H9 (cell line): ENCODE measurements at regions not wholly inside any gene's neighbourhood (a gene's known extent, or its start where the extent isn't known, plus 50 kb on each side); places are given as distances from the start of the nearest gene placed in this dataset.

ENCODE experiments used
- DNase-seq: peaks from one replicate; pipeline ENCODE4 v3.0.0-alpha.2; 2017
- H2AFZ ChIP-seq: one replicate; pipeline ENCODE4 v1.6.1; 2013; ENCODE audit warnings: mild to moderate bottlenecking, low read length, control low read depth, moderate library complexity
- H2AK5ac ChIP-seq: 2 replicates; pipeline ENCODE4 v1.6.1; 2013; ENCODE audit warnings: low read length, control low read depth, mixed read lengths; ENCODE audit not compliant: insufficient read length
- H2BK120ac ChIP-seq: one replicate; pipeline ENCODE4 v1.6.1; 2013; ENCODE audit warnings: low read depth, mild to moderate bottlenecking, low read length, control low read depth, inconsistent platforms; ENCODE audit not compliant: poor library complexity, severe bottlenecking
- H2BK12ac ChIP-seq: 2 replicates; pipeline ENCODE4 v1.6.1; 2013; ENCODE audit warnings: low read length, control low read depth, mixed read lengths, low read depth; ENCODE audit not compliant: insufficient read length
- H2BK15ac ChIP-seq: 2 replicates; pipeline ENCODE4 v1.6.1; 2013; ENCODE audit warnings: low read depth, low read length, control low read depth
- H2BK20ac ChIP-seq: one replicate; pipeline ENCODE4 v1.6.1; 2013; ENCODE audit warnings: low read depth, mild to moderate bottlenecking, low read length, control low read depth, inconsistent platforms; ENCODE audit not compliant: poor library complexity, severe bottlenecking
- H2BK5ac ChIP-seq: 2 replicates; pipeline ENCODE4 v1.6.1; 2013; ENCODE audit warnings: low read length, control low read depth, mixed read lengths; ENCODE audit not compliant: insufficient read length
- H3K14ac ChIP-seq: 2 replicates; pipeline ENCODE4 v1.6.1; 2013; ENCODE audit warnings: low read length, control low read depth; ENCODE audit not compliant: insufficient read depth
- H3K18ac ChIP-seq: 2 replicates; pipeline ENCODE4 v1.6.1; 2013; ENCODE audit warnings: low read depth, mild to moderate bottlenecking, mixed read lengths, low read length, control low read depth; ENCODE audit not compliant: insufficient read length
- H3K23ac ChIP-seq: 2 replicates; pipeline ENCODE4 v1.6.1; 2013; ENCODE audit warnings: low read length, control low read depth, mixed read lengths, low read depth; ENCODE audit not compliant: insufficient read length
- H3K23me2 ChIP-seq: 2 replicates; pipeline ENCODE4 v1.6.1; 2013; ENCODE audit warnings: low read depth, mild to moderate bottlenecking, mixed read lengths, low read length, control low read depth; ENCODE audit not compliant: insufficient read length, poor library complexity, severe bottlenecking
- H3K27ac ChIP-seq: 2 replicates; pipeline ENCODE4 v1.5.1; 2013; ENCODE audit warnings: low read length, control low read depth, mixed read lengths, low read depth; ENCODE audit not compliant: insufficient read length
- H3K27me3 ChIP-seq: 2 replicates; pipeline ENCODE4 v1.6.1; 2013; ENCODE audit warnings: low read length, control low read depth, inconsistent platforms; ENCODE audit not compliant: insufficient read depth
- H3K4ac ChIP-seq: 2 replicates; pipeline ENCODE4 v1.6.1; 2013; ENCODE audit warnings: low read depth, mild to moderate bottlenecking, control low read depth, inconsistent platforms, low read length, moderate library complexity
- H3K4me1 ChIP-seq: 2 replicates; pipeline ENCODE4 v1.6.1; 2013; ENCODE audit warnings: low read length, control low read depth, inconsistent platforms; ENCODE audit not compliant: insufficient read depth
- H3K4me2 ChIP-seq: 2 replicates; pipeline ENCODE4 v1.6.1; 2013; ENCODE audit warnings: low read length, control low read depth, mixed read lengths; ENCODE audit not compliant: insufficient read length, insufficient read depth
- H3K56ac ChIP-seq: 2 replicates; pipeline ENCODE4 v1.6.1; 2013; ENCODE audit warnings: low read depth, mild to moderate bottlenecking, mixed read lengths, low read length, control low read depth; ENCODE audit not compliant: insufficient read length
- H3K79me1 ChIP-seq: 2 replicates; pipeline ENCODE4 v1.6.1; 2013; ENCODE audit warnings: low read depth, mild to moderate bottlenecking, moderate library complexity, low read length, control low read depth, inconsistent platforms; ENCODE audit not compliant: insufficient read depth, poor library complexity, severe bottlenecking
- H3K79me2 ChIP-seq: 2 replicates; pipeline ENCODE4 v1.6.1; 2013; ENCODE audit warnings: low read length, control low read depth, inconsistent platforms; ENCODE audit not compliant: insufficient read depth
- H3K9ac ChIP-seq: 2 replicates; pipeline ENCODE4 v1.6.1; 2013; ENCODE audit warnings: low read length, control low read depth, mixed read lengths; ENCODE audit not compliant: insufficient read length; ENCODE audit errors: extremely low read depth
- H3K9me3 ChIP-seq: one replicate; pipeline ENCODE4 v1.6.1; 2013; ENCODE audit warnings: low read depth, low read length, inconsistent platforms; ENCODE audit not compliant: control insufficient read depth
- H3T11ph ChIP-seq: one replicate; pipeline ENCODE4 v1.6.1; 2013; ENCODE audit warnings: mild to moderate bottlenecking, low read length, control low read depth, inconsistent platforms
- H4K20me1 ChIP-seq: one replicate; pipeline ENCODE4 v1.6.1; 2013; ENCODE audit not compliant: control insufficient read depth, insufficient read length, insufficient read depth
- H4K5ac ChIP-seq: 2 replicates; pipeline ENCODE4 v1.6.1; 2013; ENCODE audit warnings: low read depth, mild to moderate bottlenecking, mixed read lengths, low read length, control low read depth; ENCODE audit not compliant: insufficient read length
- H4K8ac ChIP-seq: replicated peaks from 2 replicates; pipeline ENCODE4 v1.6.1; 2013; ENCODE audit warnings: low read length, control low read depth, mixed read lengths, low read depth; ENCODE audit not compliant: insufficient read length
- H4K91ac ChIP-seq: 2 replicates; pipeline ENCODE4 v1.6.1; 2013; ENCODE audit warnings: low read depth, mild to moderate bottlenecking, moderate library complexity, mixed read lengths, low read length, control low read depth; ENCODE audit not compliant: insufficient read length
- H3K27ac Mint-ChIP-seq, 3 experiments: 2 replicates in 2 of 3; 3 replicates in 1 of 3; pipeline ENCODE4 v1.8.0; 2020 to 2021; ENCODE audit warnings: mixed read lengths in 3 of 3, mild to moderate bottlenecking in 1 of 3, moderate library complexity in 1 of 3
- H3K27me3 Mint-ChIP-seq: 2 replicates; pipeline ENCODE4 v1.8.0; 2021; ENCODE audit warnings: low read depth, mild to moderate bottlenecking, moderate library complexity, mixed read lengths
- H3K36me3 Mint-ChIP-seq, 3 experiments: 2 replicates in 2 of 3; 3 replicates in 1 of 3; pipeline ENCODE4 v1.8.0; 2020 to 2021; ENCODE audit warnings: low read depth in 3 of 3, mixed read lengths in 3 of 3; ENCODE audit not compliant: insufficient read depth in 1 of 3
- H3K4me1 Mint-ChIP-seq, 2 experiments: 2 replicates each; pipeline ENCODE4 v1.8.0; 2020; ENCODE audit warnings: mixed read lengths in 2 of 2
- H3K4me3 Mint-ChIP-seq, 2 experiments: 2 replicates in 1 of 2; 3 replicates in 1 of 2; pipeline ENCODE4 v1.8.0; 2020 to 2021; ENCODE audit warnings: mild to moderate bottlenecking in 2 of 2, mixed read lengths in 2 of 2, moderate library complexity in 1 of 2
- H3K9me3 Mint-ChIP-seq, 2 experiments: 2 replicates in 1 of 2; 3 replicates in 1 of 2; pipeline ENCODE4 v1.8.0; 2020; ENCODE audit warnings: mild to moderate bottlenecking in 2 of 2, mixed read lengths in 2 of 2, moderate library complexity in 1 of 2
- CTCF ChIP-seq: fragments of 200-600 bp; sonication (generic); conservative IDR thresholded peaks from 3 replicates; pipeline ENCODE4 v1.8.0; 2021; ENCODE audit warnings: antibody characterized with exemption, mild to moderate bottlenecking
- WGBS: extraction: QIAGEN DNeasy Blood & Tissue Kit; methylation state at CpG from one replicate; pipeline ENCODE4 v1.1.7; 2013; ENCODE audit warnings: missing lambda C conversion rate, low lambda C conversion rate, mixed read lengths; ENCODE audit not compliant: insufficient read length; ENCODE audit errors: extremely low coverage; 5-methylcytosine and 5-hydroxymethylcytosine counted together

DNA sequence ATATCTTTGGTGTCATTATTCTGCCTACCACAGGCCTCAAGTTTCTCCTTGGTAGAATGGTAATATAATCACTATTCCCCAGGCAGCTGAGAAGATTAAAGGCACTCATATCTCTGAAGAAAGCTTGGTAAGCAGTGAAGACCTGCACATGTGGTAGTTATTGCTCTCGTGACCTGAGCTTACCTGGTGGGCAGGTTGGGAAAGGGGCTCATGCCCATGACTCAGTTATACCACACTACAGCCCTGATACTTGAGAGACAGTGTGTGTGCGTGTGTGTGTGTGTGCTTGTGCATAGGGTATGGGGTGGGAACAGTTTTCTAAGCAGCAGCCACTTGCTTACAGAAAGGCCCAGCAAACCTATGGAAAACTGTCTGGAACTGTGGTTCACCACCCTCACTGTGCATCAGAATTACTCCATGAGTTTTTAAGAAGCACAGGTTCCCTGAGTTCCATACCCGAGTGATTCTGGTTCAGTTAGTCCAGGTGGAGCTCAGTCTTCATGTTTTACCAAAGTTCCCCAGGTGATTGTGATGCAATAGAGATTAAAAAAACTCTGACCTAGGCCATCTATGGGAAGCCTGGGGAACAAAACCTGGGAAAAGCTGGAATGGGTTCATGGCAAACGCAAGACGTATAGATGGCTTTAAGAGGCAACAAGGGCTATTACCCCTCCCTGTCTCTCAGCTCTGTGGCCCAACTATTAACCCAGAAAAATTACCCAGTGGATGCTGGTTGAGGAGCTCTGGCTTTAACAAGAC lies 79.0 kb upstream of the ZBED5 start:
- Histone ChIP-seq H2AK5ac (no peak overlapping the region), H3K9ac (no peak overlapping the region), H4K20me1 (no peaks in the 10 kb centered on the region), H3K18ac (no peak overlapping the region), H2BK20ac (no peak overlapping the region), H3K56ac (no peak overlapping the region), H3K4me1 (peaks cover 2% of the 10 kb centered on the region; the same call in 1 of the 2 replicates), H4K5ac (no peak overlapping the region), H2BK5ac (no peak overlapping the region), H3T11ph (no peak overlapping the region), H2BK120ac (no peak overlapping the region), H3K23ac (no peak overlapping the region), H3K23me2 (peaks cover 5% of the 10 kb centered on the region), H2BK15ac (no peak overlapping the region), H3K4ac (no peak overlapping the region), H2BK12ac (no peak overlapping the region), H3K9me3 (no peaks in the 10 kb centered on the region), H3K27me3 (no peaks in the 10 kb centered on the region), H4K91ac (no peak overlapping the region), H3K79me2 (no peaks in the 10 kb centered on the region), H3K14ac (no peak overlapping the region), H3K27ac (no peak overlapping the region), H4K8ac (no peak overlapping the region), H3K4me2 (no peak overlapping the region), H3K79me1 (no peaks in the 10 kb centered on the region), H2AFZ (no peak overlapping the region)
- no peak for TF ChIP-seq CTCF
- Mint-ChIP-seq H3K27ac (no peak overlapping the region), H3K4me1 (peaks cover 20 to 29% of the 10 kb centered on the region in 2 experiments), H3K27me3 (no peaks in the 10 kb centered on the region), H3K4me3 (no peak overlapping the region), H3K9me3 (no peaks in the 10 kb centered on the region; a peak in 1 of 5 replicates), H3K36me3 (no peaks in the 10 kb centered on the region)
- DNase-seq: no peak
- no CpG with 5 or more reads among the region's 5 CpGs for WGBS
